ENCODE measurements at regions not wholly inside any gene's neighbourhood (a gene's known extent, or its start where the extent isn't known, plus 50 kb on each side); places are given as distances from the start of the nearest gene placed in this dataset.

- TF ChIP-seq CTCF (optimal IDR thresholded peaks at IDR 0.05 in 1 of 3, IDR thresholded peaks at IDR 0.05 in 1 of 3, conservative IDR thresholded peaks at IDR 0.05 in 1 of 3; ENCODE audit: extremely low read depth in 1 of 3, insufficient read depth in 2 of 3, low read length in 3 of 3): no peak
- no peak for TF ChIP-seq EZH2 (IDR thresholded peaks at IDR 0.05; ENCODE audit: low read length)
Measured at GRCh38 chr4:128636906-128637305, 172.6 kb upstream of the JADE1 start.

All from keratinocyte (primary cell).